ENCODE measurements at regions not wholly inside any gene's neighbourhood (a gene's known extent, or its start where the extent isn't known, plus 50 kb on each side); places are given as distances from the start of the nearest gene placed in this dataset.

GRCh38 chr1:60547821-60548220 is 474.3 kb upstream of the C1orf87 start:
- TF ChIP-seq, protein P1, sequence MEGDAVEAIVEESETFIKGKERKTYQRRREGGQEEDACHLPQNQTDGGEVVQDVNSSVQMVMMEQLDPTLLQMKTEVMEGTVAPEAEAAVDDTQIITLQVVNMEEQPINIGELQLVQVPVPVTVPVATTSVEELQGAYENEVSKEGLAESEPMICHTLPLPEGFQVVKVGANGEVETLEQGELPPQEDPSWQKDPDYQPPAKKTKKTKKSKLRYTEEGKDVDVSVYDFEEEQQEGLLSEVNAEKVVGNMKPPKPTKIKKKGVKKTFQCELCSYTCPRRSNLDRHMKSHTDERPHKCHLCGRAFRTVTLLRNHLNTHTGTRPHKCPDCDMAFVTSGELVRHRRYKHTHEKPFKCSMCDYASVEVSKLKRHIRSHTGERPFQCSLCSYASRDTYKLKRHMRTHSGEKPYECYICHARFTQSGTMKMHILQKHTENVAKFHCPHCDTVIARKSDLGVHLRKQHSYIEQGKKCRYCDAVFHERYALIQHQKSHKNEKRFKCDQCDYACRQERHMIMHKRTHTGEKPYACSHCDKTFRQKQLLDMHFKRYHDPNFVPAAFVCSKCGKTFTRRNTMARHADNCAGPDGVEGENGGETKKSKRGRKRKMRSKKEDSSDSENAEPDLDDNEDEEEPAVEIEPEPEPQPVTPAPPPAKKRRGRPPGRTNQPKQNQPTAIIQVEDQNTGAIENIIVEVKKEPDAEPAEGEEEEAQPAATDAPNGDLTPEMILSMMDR (IDR thresholded peaks at IDR 0.05): no peak
- Mint-ChIP-seq H3K27me3 (no peaks in the 10 kb centered on the region), H3K27ac (no peak overlapping the region), H3K36me3 (ENCODE audit: low read depth) (no peaks in the 10 kb centered on the region), H3K4me1 (ENCODE audit: low read depth) (no peaks in the 10 kb centered on the region), H3K4me3 (no peak overlapping the region), H3K9me3 (peaks cover 2% of the 10 kb centered on the region)
- Histone ChIP-seq H3K36me3 (ENCODE audit: insufficient read depth, low read length) (no peaks in the 10 kb centered on the region), H3K27me3 (ENCODE audit: control insufficient read depth in 1 of 2, insufficient read depth in 2 of 2, low read length in 2 of 2) (no peaks in the 10 kb centered on the region), H3K4me1 (ENCODE audit: insufficient read depth, low read length) (no peaks in the 10 kb centered on the region), H3K9me3 (ENCODE audit: control insufficient read depth in 1 of 2, insufficient read depth in 1 of 2, low read length in 2 of 2) (no peaks in the 10 kb centered on the region), H3K4me3 (ENCODE audit: low read length) (no peak overlapping the region), H3K27ac (ENCODE audit: low read depth in 1 of 2, low read length in 2 of 2) (no peak overlapping the region)
- no peak for ATAC-seq (ENCODE audit: poor library complexity)
- POLR2A ChIA-PET: no interaction called here
- CTCF ChIA-PET: no interaction called here
- intact Hi-C loops (cut with DNase I, micrococcal nuclease): no loop called here
- no peak for DNase-seq

GRCh38 chr1:60541831-60542532 is 468.4 kb upstream of the C1orf87 start:
- no peak for DNase-seq
- Histone ChIP-seq H3K9me3 (ENCODE audit: control insufficient read depth in 1 of 2, insufficient read depth in 1 of 2, low read length in 2 of 2) (no peaks in the 10 kb centered on the region), H3K4me1 (ENCODE audit: insufficient read depth, low read length) (no peaks in the 10 kb centered on the region), H3K36me3 (ENCODE audit: insufficient read depth, low read length) (no peaks in the 10 kb centered on the region), H3K27ac (ENCODE audit: low read depth in 1 of 2, low read length in 2 of 2) (no peak overlapping the region), H3K4me3 (ENCODE audit: low read length) (no peak overlapping the region), H3K27me3 (ENCODE audit: control insufficient read depth in 1 of 2, insufficient read depth in 2 of 2, low read length in 2 of 2) (no peaks in the 10 kb centered on the region)
- no peak for ATAC-seq (ENCODE audit: poor library complexity)
- Mint-ChIP-seq H3K27ac (no peak overlapping the region), H3K9me3 (peaks cover 2% of the 10 kb centered on the region), H3K27me3 (no peaks in the 10 kb centered on the region), H3K4me3 (no peak overlapping the region), H3K36me3 (ENCODE audit: low read depth) (no peaks in the 10 kb centered on the region), H3K4me1 (ENCODE audit: low read depth) (no peaks in the 10 kb centered on the region)
- ChIA-PET POLR2A (no interaction called here), CTCF (no interaction called here)
- intact Hi-C loops (cut with DNase I, micrococcal nuclease): no loop called here
- TF ChIP-seq, protein P1 (IDR thresholded peaks at IDR 0.05): no peak

DNA sequence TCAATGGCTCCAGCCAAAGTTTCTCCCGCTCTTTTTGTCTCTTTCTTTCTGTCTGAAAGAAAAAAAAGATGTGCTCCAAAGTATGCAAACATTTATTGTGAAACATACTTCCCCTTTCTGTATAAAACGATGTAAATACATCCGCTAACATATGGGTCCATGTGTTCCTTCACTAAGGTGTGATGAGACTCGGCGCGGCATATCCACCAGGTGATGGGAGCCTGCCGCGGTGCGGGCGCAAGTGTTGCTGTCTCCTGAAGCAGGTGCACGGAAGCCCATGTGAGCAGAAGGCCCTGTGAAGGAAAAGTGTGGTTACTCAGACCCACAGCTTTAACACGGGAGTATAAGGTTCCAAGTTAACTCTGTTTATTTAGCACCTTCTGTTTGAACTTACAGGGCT is 466.6 kb upstream of the C1orf87 start:
- no peaks in the 10 kb centered on the region for H3K27me3 Mint-ChIP-seq
- H3K27ac ChIP-seq (ENCODE audit: low read depth in 1 of 2, low read length in 2 of 2): no peak overlapping the region
- H3K4me3 ChIP-seq (ENCODE audit: low read length): no peak overlapping the region
- H3K4me1 Mint-ChIP-seq (ENCODE audit: low read depth): no peaks in the 10 kb centered on the region
- POLR2A ChIA-PET: no interaction called here
- no peaks in the 10 kb centered on the region for H3K36me3 ChIP-seq (ENCODE audit: insufficient read depth, low read length)
- no peak overlapping the region for H3K4me3 Mint-ChIP-seq
- no peaks in the 10 kb centered on the region for H3K4me1 ChIP-seq (ENCODE audit: insufficient read depth, low read length)
- H3K36me3 Mint-ChIP-seq (ENCODE audit: low read depth): no peaks in the 10 kb centered on the region
- DNase-seq: no peak
- no peak overlapping the region for H3K27ac Mint-ChIP-seq
- no peaks in the 10 kb centered on the region for H3K9me3 ChIP-seq (ENCODE audit: control insufficient read depth in 1 of 2, insufficient read depth in 1 of 2, low read length in 2 of 2)
- no peaks in the 10 kb centered on the region for H3K27me3 ChIP-seq (ENCODE audit: control insufficient read depth in 1 of 2, insufficient read depth in 2 of 2, low read length in 2 of 2)
- CTCF ChIA-PET: no interaction called here
- intact Hi-C loops (cut with DNase I, micrococcal nuclease): no loop called here
- TF ChIP-seq, protein P1 (IDR thresholded peaks at IDR 0.05): no peak
- ATAC-seq (ENCODE audit: poor library complexity): no peak
- H3K9me3 Mint-ChIP-seq: peaks cover 2% of the 10 kb centered on the region

Data from CD4-positive, alpha-beta T cell (primary cell).